Liver (tissue), 8 donors: ENCODE measurements at regions not wholly inside any gene's neighbourhood (a gene's known extent, or its start where the extent isn't known, plus 50 kb on each side); places are given as distances from the start of the nearest gene placed in this dataset.

Experiments used
- DNase-seq: peaks from one replicate; pipeline ENCODE4 v3.0.0-alpha.2; 2017; ENCODE audit warnings: low spot score
- H3K27ac ChIP-seq, 2 donors: one replicate each; pipeline ENCODE4 v1.7.0; 2013; ENCODE audit warnings: inconsistent platforms in 2 of 2, low read length in 2 of 2, control low read depth in 1 of 2, low read depth in 1 of 2, mild to moderate bottlenecking in 1 of 2
- H3K27me3 ChIP-seq, 4 donors: one replicate each; pipeline versions ENCODE4 v1.6.1 to v1.7.0; 2013; ENCODE audit warnings: low read length in 3 of 4, inconsistent platforms in 1 of 4, mild to moderate bottlenecking in 1 of 4, moderate library complexity in 1 of 4; ENCODE audit not compliant: control insufficient read depth in 4 of 4, insufficient read depth in 4 of 4
- H3K36me3 ChIP-seq, 4 donors: one replicate each; pipeline versions ENCODE4 v1.6.1 to v1.7.0; 2013; ENCODE audit warnings: low read length in 3 of 4, mild to moderate bottlenecking in 3 of 4, low read depth in 1 of 4, moderate library complexity in 1 of 4; ENCODE audit not compliant: control insufficient read depth in 4 of 4, insufficient read depth in 3 of 4
- H3K4me1 ChIP-seq, 4 donors: one replicate each; pipeline versions ENCODE4 v1.6.1 to v1.7.0; 2013; ENCODE audit warnings: low read length in 3 of 4, mild to moderate bottlenecking in 3 of 4, moderate library complexity in 1 of 4; ENCODE audit not compliant: control insufficient read depth in 4 of 4, insufficient read depth in 4 of 4
- H3K4me3 ChIP-seq, 3 donors: one replicate each; pipeline versions ENCODE4 v1.6.1 to v1.7.0; 2013; ENCODE audit warnings: low read length in 3 of 3, control low read depth in 1 of 3, low read depth in 1 of 3, mild to moderate bottlenecking in 1 of 3
- H3K9ac ChIP-seq, 2 donors: one replicate each; pipeline ENCODE4 v1.7.0; 2013; ENCODE audit warnings: low read length in 2 of 2, mild to moderate bottlenecking in 2 of 2, moderate library complexity in 2 of 2, control low read depth in 1 of 2, low read depth in 1 of 2
- H3K9me3 ChIP-seq, 4 donors: one replicate each; pipeline versions ENCODE4 v1.6.1 to v1.7.0; 2013; ENCODE audit warnings: low read length in 3 of 4; ENCODE audit not compliant: control insufficient read depth in 4 of 4
- EGR1 ChIP-seq, 2 donors: IDR thresholded peaks; 2 replicates each; pipeline ENCODE4 v1.6.1; 2016 to 2018; ENCODE audit warnings: antibody characterized with exemption in 2 of 2, low read depth in 2 of 2
- FOXA1 ChIP-seq: IDR thresholded peaks from 2 replicates; pipeline ENCODE4 v1.6.1; 2016; ENCODE audit warnings: antibody characterized with exemption
- FOXA2 ChIP-seq: IDR thresholded peaks from 2 replicates; pipeline ENCODE4 v1.6.1; 2016; ENCODE audit warnings: antibody characterized with exemption
- GABPA ChIP-seq, 2 donors: IDR thresholded peaks in 1 of 2; conservative IDR thresholded peaks in 1 of 2; 2 replicates each; pipeline ENCODE4 v1.6.1; 2016; ENCODE audit warnings: antibody characterized with exemption in 2 of 2, mild to moderate bottlenecking in 1 of 2, moderate library complexity in 1 of 2
- HNF4A ChIP-seq, 2 donors: conservative IDR thresholded peaks; 2 replicates each; pipeline ENCODE4 v1.6.1; 2016; ENCODE audit warnings: antibody characterized with exemption in 2 of 2, mild to moderate bottlenecking in 2 of 2
- HNF4G ChIP-seq: IDR thresholded peaks from 2 replicates; pipeline ENCODE4 v1.6.1; 2016; ENCODE audit warnings: antibody characterized with exemption
- JUND ChIP-seq, 2 donors: IDR thresholded peaks; 2 replicates each; pipeline ENCODE4 v1.6.1; 2016; ENCODE audit warnings: antibody characterized with exemption in 2 of 2
- NR2F2 ChIP-seq: IDR thresholded peaks from 2 replicates; pipeline ENCODE4 v1.6.1; 2016; ENCODE audit warnings: antibody characterized with exemption
- RAD21 ChIP-seq, 2 donors: IDR thresholded peaks; 2 replicates each; pipeline ENCODE4 v1.6.1; 2016; ENCODE audit warnings: antibody characterized with exemption in 2 of 2, mild to moderate bottlenecking in 2 of 2
- RXRA ChIP-seq, 2 donors: IDR thresholded peaks; 2 replicates each; pipeline ENCODE4 v1.6.1; 2017 to 2018; ENCODE audit warnings: antibody characterized with exemption in 2 of 2, mild to moderate bottlenecking in 1 of 2
- SP1 ChIP-seq: IDR thresholded peaks from 2 replicates; pipeline ENCODE4 v1.6.1; 2018; ENCODE audit warnings: antibody characterized with exemption, mild to moderate bottlenecking
- TAF1 ChIP-seq: conservative IDR thresholded peaks from 2 replicates; pipeline ENCODE4 v1.6.1; 2016; ENCODE audit warnings: antibody characterized with exemption, mild to moderate bottlenecking
- YY1 ChIP-seq: IDR thresholded peaks from 2 replicates; pipeline ENCODE4 v1.6.1; 2016; ENCODE audit warnings: antibody characterized with exemption, mild to moderate bottlenecking
- WGBS: extraction: QIAGEN DNeasy Blood & Tissue Kit; methylation state at CpG from one replicate; pipeline ENCODE4 v1.1.7; 2013; 5-methylcytosine and 5-hydroxymethylcytosine counted together
- TF ChIP-seq, protein P1 (sequence below): fragments of 150-350 bp; IDR thresholded peaks from 2 replicates; pipeline ENCODE4 v1.5.1; 2017; ENCODE audit warnings: improper control_type of control experiment, low read depth, low read length; ENCODE audit not compliant: missing input control
- TF ChIP-seq, protein P2 (sequence below): IDR thresholded peaks from 2 replicates; pipeline ENCODE4 v1.6.1; 2016; ENCODE audit warnings: antibody characterized with exemption
- TF ChIP-seq, protein P3 (sequence below): IDR thresholded peaks from 2 replicates; pipeline ENCODE4 v1.6.1; 2016; ENCODE audit warnings: antibody characterized with exemption
- TF ChIP-seq, protein P4 (sequence below): IDR thresholded peaks from 2 replicates; pipeline ENCODE4 v1.6.1; 2016; ENCODE audit warnings: antibody characterized with exemption
- TF ChIP-seq, protein P5 (sequence below): IDR thresholded peaks from 2 replicates; pipeline ENCODE4 v1.6.1; 2016; ENCODE audit warnings: antibody characterized with exemption, mild to moderate bottlenecking
- donor health status: healthy.
- donor health status: healthy.
- donor health status: healthy.
- donor health status: healthy.
- donor health status: healthy.

DNA sequence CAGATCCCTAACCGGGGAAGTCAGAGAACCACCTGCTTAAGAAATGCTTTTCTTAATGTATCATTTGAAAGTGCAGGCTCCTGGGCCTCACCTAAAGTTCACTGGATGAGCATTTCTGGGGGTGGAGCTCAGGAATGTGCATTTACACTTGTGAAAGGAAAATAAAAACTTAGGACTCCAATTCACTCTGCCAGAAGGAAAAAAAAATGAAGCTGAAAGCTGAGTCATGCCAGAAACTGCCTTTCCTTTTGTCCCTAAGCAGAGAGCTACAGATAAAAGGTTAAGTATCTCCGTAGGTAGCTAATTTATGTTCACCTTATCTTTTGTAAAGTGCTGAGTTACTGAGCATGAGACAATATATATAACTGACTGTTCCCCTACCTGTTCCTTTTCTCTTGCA lies 229.5 kb upstream of the MEX3C start:
- no peak for DNase-seq
- TF ChIP-seq, protein P1, sequence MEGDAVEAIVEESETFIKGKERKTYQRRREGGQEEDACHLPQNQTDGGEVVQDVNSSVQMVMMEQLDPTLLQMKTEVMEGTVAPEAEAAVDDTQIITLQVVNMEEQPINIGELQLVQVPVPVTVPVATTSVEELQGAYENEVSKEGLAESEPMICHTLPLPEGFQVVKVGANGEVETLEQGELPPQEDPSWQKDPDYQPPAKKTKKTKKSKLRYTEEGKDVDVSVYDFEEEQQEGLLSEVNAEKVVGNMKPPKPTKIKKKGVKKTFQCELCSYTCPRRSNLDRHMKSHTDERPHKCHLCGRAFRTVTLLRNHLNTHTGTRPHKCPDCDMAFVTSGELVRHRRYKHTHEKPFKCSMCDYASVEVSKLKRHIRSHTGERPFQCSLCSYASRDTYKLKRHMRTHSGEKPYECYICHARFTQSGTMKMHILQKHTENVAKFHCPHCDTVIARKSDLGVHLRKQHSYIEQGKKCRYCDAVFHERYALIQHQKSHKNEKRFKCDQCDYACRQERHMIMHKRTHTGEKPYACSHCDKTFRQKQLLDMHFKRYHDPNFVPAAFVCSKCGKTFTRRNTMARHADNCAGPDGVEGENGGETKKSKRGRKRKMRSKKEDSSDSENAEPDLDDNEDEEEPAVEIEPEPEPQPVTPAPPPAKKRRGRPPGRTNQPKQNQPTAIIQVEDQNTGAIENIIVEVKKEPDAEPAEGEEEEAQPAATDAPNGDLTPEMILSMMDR, result no peak
- TF ChIP-seq, protein P2, sequence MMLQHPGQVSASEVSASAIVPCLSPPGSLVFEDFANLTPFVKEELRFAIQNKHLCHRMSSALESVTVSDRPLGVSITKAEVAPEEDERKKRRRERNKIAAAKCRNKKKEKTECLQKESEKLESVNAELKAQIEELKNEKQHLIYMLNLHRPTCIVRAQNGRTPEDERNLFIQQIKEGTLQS, result no peak
- TF ChIP-seq TAF1, result no peak
- no peak for TF ChIP-seq EGR1 (IDR thresholded peaks at IDR 0.05; ENCODE audit: low read depth in 2 of 2)
- TF ChIP-seq HNF4A (conservative IDR thresholded peaks at IDR 0.05), result no peak
- TF ChIP-seq FOXA1, result no peak
- no peak for TF ChIP-seq JUND (IDR thresholded peaks at IDR 0.05)
- TF ChIP-seq RAD21 (IDR thresholded peaks at IDR 0.05), result no peak
- TF ChIP-seq SP1, result no peak
- TF ChIP-seq RXRA (IDR thresholded peaks at IDR 0.05), result no peak
- TF ChIP-seq HNF4G, result no peak
- TF ChIP-seq, protein P3, sequence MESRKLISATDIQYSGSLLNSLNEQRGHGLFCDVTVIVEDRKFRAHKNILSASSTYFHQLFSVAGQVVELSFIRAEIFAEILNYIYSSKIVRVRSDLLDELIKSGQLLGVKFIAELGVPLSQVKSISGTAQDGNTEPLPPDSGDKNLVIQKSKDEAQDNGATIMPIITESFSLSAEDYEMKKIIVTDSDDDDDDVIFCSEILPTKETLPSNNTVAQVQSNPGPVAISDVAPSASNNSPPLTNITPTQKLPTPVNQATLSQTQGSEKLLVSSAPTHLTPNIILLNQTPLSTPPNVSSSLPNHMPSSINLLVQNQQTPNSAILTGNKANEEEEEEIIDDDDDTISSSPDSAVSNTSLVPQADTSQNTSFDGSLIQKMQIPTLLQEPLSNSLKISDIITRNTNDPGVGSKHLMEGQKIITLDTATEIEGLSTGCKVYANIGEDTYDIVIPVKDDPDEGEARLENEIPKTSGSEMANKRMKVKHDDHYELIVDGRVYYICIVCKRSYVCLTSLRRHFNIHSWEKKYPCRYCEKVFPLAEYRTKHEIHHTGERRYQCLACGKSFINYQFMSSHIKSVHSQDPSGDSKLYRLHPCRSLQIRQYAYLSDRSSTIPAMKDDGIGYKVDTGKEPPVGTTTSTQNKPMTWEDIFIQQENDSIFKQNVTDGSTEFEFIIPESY, result no peak
- TF ChIP-seq, protein P4, sequence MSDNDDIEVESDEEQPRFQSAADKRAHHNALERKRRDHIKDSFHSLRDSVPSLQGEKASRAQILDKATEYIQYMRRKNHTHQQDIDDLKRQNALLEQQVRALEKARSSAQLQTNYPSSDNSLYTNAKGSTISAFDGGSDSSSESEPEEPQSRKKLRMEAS, result no peak
- TF ChIP-seq GABPA (IDR thresholded peaks at IDR 0.05 in 1 of 2, conservative IDR thresholded peaks at IDR 0.05 in 1 of 2), result no peak
- TF ChIP-seq NR2F2, result no peak
- no peak for TF ChIP-seq FOXA2
- TF ChIP-seq, protein P5, sequence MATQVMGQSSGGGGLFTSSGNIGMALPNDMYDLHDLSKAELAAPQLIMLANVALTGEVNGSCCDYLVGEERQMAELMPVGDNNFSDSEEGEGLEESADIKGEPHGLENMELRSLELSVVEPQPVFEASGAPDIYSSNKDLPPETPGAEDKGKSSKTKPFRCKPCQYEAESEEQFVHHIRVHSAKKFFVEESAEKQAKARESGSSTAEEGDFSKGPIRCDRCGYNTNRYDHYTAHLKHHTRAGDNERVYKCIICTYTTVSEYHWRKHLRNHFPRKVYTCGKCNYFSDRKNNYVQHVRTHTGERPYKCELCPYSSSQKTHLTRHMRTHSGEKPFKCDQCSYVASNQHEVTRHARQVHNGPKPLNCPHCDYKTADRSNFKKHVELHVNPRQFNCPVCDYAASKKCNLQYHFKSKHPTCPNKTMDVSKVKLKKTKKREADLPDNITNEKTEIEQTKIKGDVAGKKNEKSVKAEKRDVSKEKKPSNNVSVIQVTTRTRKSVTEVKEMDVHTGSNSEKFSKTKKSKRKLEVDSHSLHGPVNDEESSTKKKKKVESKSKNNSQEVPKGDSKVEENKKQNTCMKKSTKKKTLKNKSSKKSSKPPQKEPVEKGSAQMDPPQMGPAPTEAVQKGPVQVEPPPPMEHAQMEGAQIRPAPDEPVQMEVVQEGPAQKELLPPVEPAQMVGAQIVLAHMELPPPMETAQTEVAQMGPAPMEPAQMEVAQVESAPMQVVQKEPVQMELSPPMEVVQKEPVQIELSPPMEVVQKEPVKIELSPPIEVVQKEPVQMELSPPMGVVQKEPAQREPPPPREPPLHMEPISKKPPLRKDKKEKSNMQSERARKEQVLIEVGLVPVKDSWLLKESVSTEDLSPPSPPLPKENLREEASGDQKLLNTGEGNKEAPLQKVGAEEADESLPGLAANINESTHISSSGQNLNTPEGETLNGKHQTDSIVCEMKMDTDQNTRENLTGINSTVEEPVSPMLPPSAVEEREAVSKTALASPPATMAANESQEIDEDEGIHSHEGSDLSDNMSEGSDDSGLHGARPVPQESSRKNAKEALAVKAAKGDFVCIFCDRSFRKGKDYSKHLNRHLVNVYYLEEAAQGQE, result no peak
- TF ChIP-seq YY1, result no peak
- Histone ChIP-seq H3K4me3 (no peak overlapping the region), H3K27ac (no peak overlapping the region), H3K4me1 (no peaks in the 10 kb centered on the region), H3K9me3 (no peaks in the 10 kb centered on the region), H3K27me3 (no peaks in the 10 kb centered on the region), H3K36me3 (no peaks in the 10 kb centered on the region), H3K9ac (no peak overlapping the region)
- WGBS, result 75% methylated on average over 2 of the region's 2 CpGs
